H9 (cell line): ENCODE measurements at regions not wholly inside any gene's neighbourhood (a gene's known extent, or its start where the extent isn't known, plus 50 kb on each side); places are given as distances from the start of the nearest gene placed in this dataset.

Source experiments
- DNase-seq: peaks from one replicate; pipeline ENCODE4 v3.0.0-alpha.2; 2017
- H2AFZ ChIP-seq: one replicate; pipeline ENCODE4 v1.6.1; 2013; ENCODE audit warnings: mild to moderate bottlenecking, low read length, control low read depth, moderate library complexity
- H2AK5ac ChIP-seq: 2 replicates; pipeline ENCODE4 v1.6.1; 2013; ENCODE audit warnings: low read length, control low read depth, mixed read lengths; ENCODE audit not compliant: insufficient read length
- H2BK120ac ChIP-seq: one replicate; pipeline ENCODE4 v1.6.1; 2013; ENCODE audit warnings: low read depth, mild to moderate bottlenecking, low read length, control low read depth, inconsistent platforms; ENCODE audit not compliant: poor library complexity, severe bottlenecking
- H2BK12ac ChIP-seq: 2 replicates; pipeline ENCODE4 v1.6.1; 2013; ENCODE audit warnings: low read length, control low read depth, mixed read lengths, low read depth; ENCODE audit not compliant: insufficient read length
- H2BK15ac ChIP-seq: 2 replicates; pipeline ENCODE4 v1.6.1; 2013; ENCODE audit warnings: low read depth, low read length, control low read depth
- H2BK20ac ChIP-seq: one replicate; pipeline ENCODE4 v1.6.1; 2013; ENCODE audit warnings: low read depth, mild to moderate bottlenecking, low read length, control low read depth, inconsistent platforms; ENCODE audit not compliant: poor library complexity, severe bottlenecking
- H2BK5ac ChIP-seq: 2 replicates; pipeline ENCODE4 v1.6.1; 2013; ENCODE audit warnings: low read length, control low read depth, mixed read lengths; ENCODE audit not compliant: insufficient read length
- H3K14ac ChIP-seq: 2 replicates; pipeline ENCODE4 v1.6.1; 2013; ENCODE audit warnings: low read length, control low read depth; ENCODE audit not compliant: insufficient read depth
- H3K18ac ChIP-seq: 2 replicates; pipeline ENCODE4 v1.6.1; 2013; ENCODE audit warnings: low read depth, mild to moderate bottlenecking, mixed read lengths, low read length, control low read depth; ENCODE audit not compliant: insufficient read length
- H3K23ac ChIP-seq: 2 replicates; pipeline ENCODE4 v1.6.1; 2013; ENCODE audit warnings: low read length, control low read depth, mixed read lengths, low read depth; ENCODE audit not compliant: insufficient read length
- H3K23me2 ChIP-seq: 2 replicates; pipeline ENCODE4 v1.6.1; 2013; ENCODE audit warnings: low read depth, mild to moderate bottlenecking, mixed read lengths, low read length, control low read depth; ENCODE audit not compliant: insufficient read length, poor library complexity, severe bottlenecking
- H3K27ac ChIP-seq: 2 replicates; pipeline ENCODE4 v1.5.1; 2013; ENCODE audit warnings: low read length, control low read depth, mixed read lengths, low read depth; ENCODE audit not compliant: insufficient read length
- H3K27me3 ChIP-seq: 2 replicates; pipeline ENCODE4 v1.6.1; 2013; ENCODE audit warnings: low read length, control low read depth, inconsistent platforms; ENCODE audit not compliant: insufficient read depth
- H3K4ac ChIP-seq: 2 replicates; pipeline ENCODE4 v1.6.1; 2013; ENCODE audit warnings: low read depth, mild to moderate bottlenecking, control low read depth, inconsistent platforms, low read length, moderate library complexity
- H3K4me1 ChIP-seq: 2 replicates; pipeline ENCODE4 v1.6.1; 2013; ENCODE audit warnings: low read length, control low read depth, inconsistent platforms; ENCODE audit not compliant: insufficient read depth
- H3K4me2 ChIP-seq: 2 replicates; pipeline ENCODE4 v1.6.1; 2013; ENCODE audit warnings: low read length, control low read depth, mixed read lengths; ENCODE audit not compliant: insufficient read length, insufficient read depth
- H3K56ac ChIP-seq: 2 replicates; pipeline ENCODE4 v1.6.1; 2013; ENCODE audit warnings: low read depth, mild to moderate bottlenecking, mixed read lengths, low read length, control low read depth; ENCODE audit not compliant: insufficient read length
- H3K79me1 ChIP-seq: 2 replicates; pipeline ENCODE4 v1.6.1; 2013; ENCODE audit warnings: low read depth, mild to moderate bottlenecking, moderate library complexity, low read length, control low read depth, inconsistent platforms; ENCODE audit not compliant: insufficient read depth, poor library complexity, severe bottlenecking
- H3K79me2 ChIP-seq: 2 replicates; pipeline ENCODE4 v1.6.1; 2013; ENCODE audit warnings: low read length, control low read depth, inconsistent platforms; ENCODE audit not compliant: insufficient read depth
- H3K9ac ChIP-seq: 2 replicates; pipeline ENCODE4 v1.6.1; 2013; ENCODE audit warnings: low read length, control low read depth, mixed read lengths; ENCODE audit not compliant: insufficient read length; ENCODE audit errors: extremely low read depth
- H3K9me3 ChIP-seq: one replicate; pipeline ENCODE4 v1.6.1; 2013; ENCODE audit warnings: low read depth, low read length, inconsistent platforms; ENCODE audit not compliant: control insufficient read depth
- H3T11ph ChIP-seq: one replicate; pipeline ENCODE4 v1.6.1; 2013; ENCODE audit warnings: mild to moderate bottlenecking, low read length, control low read depth, inconsistent platforms
- H4K20me1 ChIP-seq: one replicate; pipeline ENCODE4 v1.6.1; 2013; ENCODE audit not compliant: control insufficient read depth, insufficient read length, insufficient read depth
- H4K5ac ChIP-seq: 2 replicates; pipeline ENCODE4 v1.6.1; 2013; ENCODE audit warnings: low read depth, mild to moderate bottlenecking, mixed read lengths, low read length, control low read depth; ENCODE audit not compliant: insufficient read length
- H4K8ac ChIP-seq: replicated peaks from 2 replicates; pipeline ENCODE4 v1.6.1; 2013; ENCODE audit warnings: low read length, control low read depth, mixed read lengths, low read depth; ENCODE audit not compliant: insufficient read length
- H4K91ac ChIP-seq: 2 replicates; pipeline ENCODE4 v1.6.1; 2013; ENCODE audit warnings: low read depth, mild to moderate bottlenecking, moderate library complexity, mixed read lengths, low read length, control low read depth; ENCODE audit not compliant: insufficient read length
- H3K27ac Mint-ChIP-seq, 3 experiments: 2 replicates in 2 of 3; 3 replicates in 1 of 3; pipeline ENCODE4 v1.8.0; 2020 to 2021; ENCODE audit warnings: mixed read lengths in 3 of 3, mild to moderate bottlenecking in 1 of 3, moderate library complexity in 1 of 3
- H3K27me3 Mint-ChIP-seq: 2 replicates; pipeline ENCODE4 v1.8.0; 2021; ENCODE audit warnings: low read depth, mild to moderate bottlenecking, moderate library complexity, mixed read lengths
- H3K36me3 Mint-ChIP-seq, 3 experiments: 2 replicates in 2 of 3; 3 replicates in 1 of 3; pipeline ENCODE4 v1.8.0; 2020 to 2021; ENCODE audit warnings: low read depth in 3 of 3, mixed read lengths in 3 of 3; ENCODE audit not compliant: insufficient read depth in 1 of 3
- H3K4me1 Mint-ChIP-seq, 2 experiments: 2 replicates each; pipeline ENCODE4 v1.8.0; 2020; ENCODE audit warnings: mixed read lengths in 2 of 2
- H3K4me3 Mint-ChIP-seq, 2 experiments: 2 replicates in 1 of 2; 3 replicates in 1 of 2; pipeline ENCODE4 v1.8.0; 2020 to 2021; ENCODE audit warnings: mild to moderate bottlenecking in 2 of 2, mixed read lengths in 2 of 2, moderate library complexity in 1 of 2
- H3K9me3 Mint-ChIP-seq, 2 experiments: 2 replicates in 1 of 2; 3 replicates in 1 of 2; pipeline ENCODE4 v1.8.0; 2020; ENCODE audit warnings: mild to moderate bottlenecking in 2 of 2, mixed read lengths in 2 of 2, moderate library complexity in 1 of 2
- CTCF ChIP-seq: fragments of 200-600 bp; sonication (generic); conservative IDR thresholded peaks from 3 replicates; pipeline ENCODE4 v1.8.0; 2021; ENCODE audit warnings: antibody characterized with exemption, mild to moderate bottlenecking
- WGBS: extraction: QIAGEN DNeasy Blood & Tissue Kit; methylation state at CpG from one replicate; pipeline ENCODE4 v1.1.7; 2013; ENCODE audit warnings: missing lambda C conversion rate, low lambda C conversion rate, mixed read lengths; ENCODE audit not compliant: insufficient read length; ENCODE audit errors: extremely low coverage; 5-methylcytosine and 5-hydroxymethylcytosine counted together

DNA sequence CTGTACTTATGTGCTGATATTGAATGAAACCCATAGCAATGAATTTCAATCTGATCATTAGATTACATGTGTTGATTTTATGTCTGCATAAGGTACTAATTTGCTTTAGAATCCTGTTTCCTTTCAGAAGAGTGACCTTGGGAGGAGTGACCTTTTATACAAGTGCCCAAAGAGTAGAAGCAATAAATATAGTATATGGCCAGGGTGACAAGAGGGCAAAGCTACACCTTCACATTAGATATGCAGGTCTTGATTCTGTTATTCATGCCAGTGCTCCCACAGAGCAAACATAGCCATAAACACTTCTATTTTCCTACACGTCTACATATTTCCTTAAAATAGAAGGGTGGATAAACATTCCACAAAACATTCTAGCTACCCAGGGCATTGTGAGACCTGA, 158.2 kb upstream of the RAP2B start:
- Histone ChIP-seq H4K8ac (no peak overlapping the region), H3K79me1 (no peaks in the 10 kb centered on the region), H3K23me2 (no peaks in the 10 kb centered on the region), H2AK5ac (no peak overlapping the region), H3K18ac (no peak overlapping the region), H3K9me3 (no peaks in the 10 kb centered on the region), H4K20me1 (no peaks in the 10 kb centered on the region), H3K4ac (no peak overlapping the region), H3K79me2 (no peaks in the 10 kb centered on the region), H2BK120ac (no peak overlapping the region), H3K23ac (no peak overlapping the region), H3K14ac (no peak overlapping the region), H4K5ac (no peak overlapping the region), H2AFZ (no peak overlapping the region), H3T11ph (no peak overlapping the region), H3K56ac (no peak overlapping the region), H3K9ac (no peak overlapping the region), H2BK20ac (no peak overlapping the region), H3K27me3 (no peaks in the 10 kb centered on the region), H2BK12ac (no peak overlapping the region), H3K4me1 (no peaks in the 10 kb centered on the region), H2BK5ac (no peak overlapping the region), H3K27ac (no peak overlapping the region), H4K91ac (no peak overlapping the region), H3K4me2 (no peak overlapping the region), H2BK15ac (no peak overlapping the region)
- WGBS = no CpG with 5 or more reads among the region's 1 CpG
- Mint-ChIP-seq H3K4me1 (0 out of 4 replicates have a peak, but pooled peaks cover 0 to 3% of the 10 kb centered on the region in 2 experiments), H3K36me3 (no peaks in the 10 kb centered on the region), H3K27ac (no peak overlapping the region), H3K27me3 (no peaks in the 10 kb centered on the region), H3K4me3 (no peak overlapping the region), H3K9me3 (peaks cover 0 to 2% of the 10 kb centered on the region in 2 experiments; a peak in 3 of 5 replicates)
- DNase-seq = no peak
- TF ChIP-seq CTCF = no peak
